HepG2 (cell line): ENCODE measurements at regions not wholly inside any gene's neighbourhood (a gene's known extent, or its start where the extent isn't known, plus 50 kb on each side); places are given as distances from the start of the nearest gene placed in this dataset.

Source experiments
- GABPA ChIP-seq, 2 experiments: IDR thresholded peaks; 2 replicates each; pipeline ENCODE4 v1.6.1; 2011 to 2016; ENCODE audit warnings: low read depth in 2 of 2, low read length in 1 of 2, missing biosample characterization in 1 of 2, missing genetic modification characterization in 1 of 2
- MAZ ChIP-seq, 2 experiments: sonication (generic) in 1 of 2; formaldehyde crosslinking in 1 of 2; IDR thresholded peaks; 2 replicates each; pipeline versions ENCODE4 v1.5.0 to v1.6.1; 2012 to 2020; ENCODE audit warnings: low read depth in 2 of 2, mild to moderate bottlenecking in 2 of 2, borderline replicate concordance in 1 of 2, improper control_type of control experiment in 1 of 2, low read length in 1 of 2, missing genetic modification reagents in 1 of 2, moderate library complexity in 1 of 2
- POLR2A ChIP-seq, 2 experiments: IDR thresholded peaks; 2 replicates each; pipeline ENCODE4 v1.6.1; 2011; ENCODE audit warnings: low read depth in 2 of 2, low read length in 2 of 2, mild to moderate bottlenecking in 1 of 2, moderate library complexity in 1 of 2; ENCODE audit not compliant: insufficient read depth in 1 of 2
- RAD21 ChIP-seq: fragments of 450-650 bp; formaldehyde crosslinking; IDR thresholded peaks from 2 replicates; pipeline ENCODE4 v1.5.0; 2020; ENCODE audit warnings: mild to moderate bottlenecking
- RFXAP ChIP-seq: sonication (generic); formaldehyde crosslinking; IDR thresholded peaks from 2 replicates; pipeline ENCODE4 v1.4.0; 2020; ENCODE audit warnings: missing genetic modification reagents, borderline replicate concordance
- ZSCAN12 ChIP-seq: sonication (generic); formaldehyde crosslinking; IDR thresholded peaks from 2 replicates; pipeline ENCODE4 v1.9.0; 2021; ENCODE audit warnings: mild to moderate bottlenecking, missing genetic modification reagents
- TF ChIP-seq, protein P1 (sequence below), 2 experiments: sonication (generic) in 1 of 2; formaldehyde crosslinking in 1 of 2; IDR thresholded peaks; 2 replicates each; pipeline versions ENCODE4 v1.4.0 to v1.6.1; 2018 to 2020; ENCODE audit warnings: missing genetic modification reagents in 2 of 2, borderline replicate concordance in 1 of 2, low read depth in 1 of 2, mild to moderate bottlenecking in 1 of 2, missing biosample characterization in 1 of 2
- TF ChIP-seq, protein P2 (sequence below): sonication (generic); formaldehyde crosslinking; IDR thresholded peaks from 2 replicates; pipeline ENCODE4 v1.5.0; 2020; ENCODE audit warnings: mild to moderate bottlenecking, missing genetic modification reagents, moderate library complexity

- TF ChIP-seq RAD21 (no peak), RFXAP (CRISPR knock-in tag) (no peak), MAZ (IDR thresholded peaks at IDR 0.05; ENCODE audit: borderline replicate concordance, low read depth, low read length) (no peak), MAZ (CRISPR knock-in tag; IDR thresholded peaks at IDR 0.05; ENCODE audit: low read depth) (no peak), GABPA (IDR thresholded peaks at IDR 0.05; ENCODE audit: low read depth, low read length) (no peak), GABPA (CRISPR knock-in tag; IDR thresholded peaks at IDR 0.05; ENCODE audit: low read depth) (no peak), POLR2A (IDR thresholded peaks at IDR 0.05; ENCODE audit: insufficient read depth in 1 of 2, low read depth in 2 of 2, low read length in 2 of 2) (no peak), ZSCAN12 (CRISPR knock-in tag) (no peak)
- TF ChIP-seq, protein P1, sequence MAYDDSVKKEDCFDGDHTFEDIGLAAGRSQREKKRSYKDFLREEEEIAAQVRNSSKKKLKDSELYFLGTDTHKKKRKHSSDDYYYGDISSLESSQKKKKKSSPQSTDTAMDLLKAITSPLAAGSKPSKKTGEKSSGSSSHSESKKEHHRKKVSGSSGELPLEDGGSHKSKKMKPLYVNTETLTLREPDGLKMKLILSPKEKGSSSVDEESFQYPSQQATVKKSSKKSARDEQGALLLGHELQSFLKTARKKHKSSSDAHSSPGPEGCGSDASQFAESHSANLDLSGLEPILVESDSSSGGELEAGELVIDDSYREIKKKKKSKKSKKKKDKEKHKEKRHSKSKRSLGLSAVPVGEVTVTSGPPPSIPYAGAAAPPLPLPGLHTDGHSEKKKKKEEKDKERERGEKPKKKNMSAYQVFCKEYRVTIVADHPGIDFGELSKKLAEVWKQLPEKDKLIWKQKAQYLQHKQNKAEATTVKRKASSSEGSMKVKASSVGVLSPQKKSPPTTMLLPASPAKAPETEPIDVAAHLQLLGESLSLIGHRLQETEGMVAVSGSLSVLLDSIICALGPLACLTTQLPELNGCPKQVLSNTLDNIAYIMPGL (CRISPR knock-in tag; IDR thresholded peaks at IDR 0.05; ENCODE audit: borderline replicate concordance in 1 of 2, low read depth in 1 of 2), result no peak
- TF ChIP-seq, protein P2, sequence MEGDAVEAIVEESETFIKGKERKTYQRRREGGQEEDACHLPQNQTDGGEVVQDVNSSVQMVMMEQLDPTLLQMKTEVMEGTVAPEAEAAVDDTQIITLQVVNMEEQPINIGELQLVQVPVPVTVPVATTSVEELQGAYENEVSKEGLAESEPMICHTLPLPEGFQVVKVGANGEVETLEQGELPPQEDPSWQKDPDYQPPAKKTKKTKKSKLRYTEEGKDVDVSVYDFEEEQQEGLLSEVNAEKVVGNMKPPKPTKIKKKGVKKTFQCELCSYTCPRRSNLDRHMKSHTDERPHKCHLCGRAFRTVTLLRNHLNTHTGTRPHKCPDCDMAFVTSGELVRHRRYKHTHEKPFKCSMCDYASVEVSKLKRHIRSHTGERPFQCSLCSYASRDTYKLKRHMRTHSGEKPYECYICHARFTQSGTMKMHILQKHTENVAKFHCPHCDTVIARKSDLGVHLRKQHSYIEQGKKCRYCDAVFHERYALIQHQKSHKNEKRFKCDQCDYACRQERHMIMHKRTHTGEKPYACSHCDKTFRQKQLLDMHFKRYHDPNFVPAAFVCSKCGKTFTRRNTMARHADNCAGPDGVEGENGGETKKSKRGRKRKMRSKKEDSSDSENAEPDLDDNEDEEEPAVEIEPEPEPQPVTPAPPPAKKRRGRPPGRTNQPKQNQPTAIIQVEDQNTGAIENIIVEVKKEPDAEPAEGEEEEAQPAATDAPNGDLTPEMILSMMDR (CRISPR knock-in tag), result no peak
Observed at GRCh38 chr1:232416026-232416568, 213.8 kb downstream of the SIPA1L2 start.
